Gastroesophageal sphincter (tissue), 3 donors: ENCODE measurements at regions not wholly inside any gene's neighbourhood (a gene's known extent, or its start where the extent isn't known, plus 50 kb on each side); places are given as distances from the start of the nearest gene placed in this dataset.

Experiments
- EP300 ChIP-seq: sonication (generic); formaldehyde crosslinking; IDR thresholded peaks from one replicate; pipeline ENCODE4 v1.6.1; 2017; ENCODE audit warnings: antibody characterized with exemption, mild to moderate bottlenecking
- POLR2A ChIP-seq, 2 donors: fragments of 450-650 bp; IDR thresholded peaks; one replicate each; pipeline ENCODE4 v1.6.1; 2017; ENCODE audit warnings: antibody characterized with exemption in 2 of 2, mild to moderate bottlenecking in 2 of 2, moderate library complexity in 1 of 2
- POLR2AphosphoS5 ChIP-seq: sonication (generic); formaldehyde crosslinking; IDR thresholded peaks from one replicate; pipeline ENCODE4 v1.6.1; 2017; ENCODE audit warnings: antibody characterized with exemption
- TF ChIP-seq, protein P1 (sequence below), 4 experiments: fragments of 200-600 bp in 2 of 4; fragments of 450-650 bp in 2 of 4; sonication (generic) in 1 of 4; IDR thresholded peaks; one replicate each; pipeline ENCODE4 v1.5.1; 2017 to 2019; ENCODE audit warnings: antibody characterized with exemption in 4 of 4, mild to moderate bottlenecking in 2 of 4, moderate library complexity in 2 of 4

DNA sequence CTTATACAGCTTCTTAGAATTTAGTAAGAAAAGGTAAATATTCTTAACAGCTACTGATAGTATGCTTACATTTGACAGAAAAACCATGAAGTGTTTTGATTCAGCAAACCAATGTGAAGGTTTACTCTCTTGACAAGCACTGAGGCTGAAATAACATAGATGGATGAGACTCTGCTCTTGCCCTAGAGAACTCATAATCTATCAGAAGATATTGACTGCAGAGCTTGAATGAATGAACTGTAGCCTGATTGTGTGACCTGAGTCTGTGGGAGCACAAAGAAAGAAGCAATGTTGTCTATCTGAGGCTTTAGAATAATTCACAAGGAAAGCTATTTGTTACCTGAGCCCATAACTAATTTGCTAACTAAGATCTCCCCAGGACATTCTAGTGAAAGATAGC lies 1235.3 kb downstream of the OLFM4 start:
- TF ChIP-seq, protein P1, sequence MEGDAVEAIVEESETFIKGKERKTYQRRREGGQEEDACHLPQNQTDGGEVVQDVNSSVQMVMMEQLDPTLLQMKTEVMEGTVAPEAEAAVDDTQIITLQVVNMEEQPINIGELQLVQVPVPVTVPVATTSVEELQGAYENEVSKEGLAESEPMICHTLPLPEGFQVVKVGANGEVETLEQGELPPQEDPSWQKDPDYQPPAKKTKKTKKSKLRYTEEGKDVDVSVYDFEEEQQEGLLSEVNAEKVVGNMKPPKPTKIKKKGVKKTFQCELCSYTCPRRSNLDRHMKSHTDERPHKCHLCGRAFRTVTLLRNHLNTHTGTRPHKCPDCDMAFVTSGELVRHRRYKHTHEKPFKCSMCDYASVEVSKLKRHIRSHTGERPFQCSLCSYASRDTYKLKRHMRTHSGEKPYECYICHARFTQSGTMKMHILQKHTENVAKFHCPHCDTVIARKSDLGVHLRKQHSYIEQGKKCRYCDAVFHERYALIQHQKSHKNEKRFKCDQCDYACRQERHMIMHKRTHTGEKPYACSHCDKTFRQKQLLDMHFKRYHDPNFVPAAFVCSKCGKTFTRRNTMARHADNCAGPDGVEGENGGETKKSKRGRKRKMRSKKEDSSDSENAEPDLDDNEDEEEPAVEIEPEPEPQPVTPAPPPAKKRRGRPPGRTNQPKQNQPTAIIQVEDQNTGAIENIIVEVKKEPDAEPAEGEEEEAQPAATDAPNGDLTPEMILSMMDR (IDR thresholded peaks at IDR 0.05): no peak
- TF ChIP-seq POLR2A (IDR thresholded peaks at IDR 0.05) (no peak), POLR2AphosphoS5 (no peak), EP300 (no peak)
